Pancreas (tissue), 10 donors: ENCODE measurements at regions not wholly inside any gene's neighbourhood (a gene's known extent, or its start where the extent isn't known, plus 50 kb on each side); places are given as distances from the start of the nearest gene placed in this dataset.

Experiments used
- ATAC-seq, 4 donors: fragments of 200-7000 bp; cut with Tn5 transposase; one replicate each; pipeline versions ENCODE4 v1.8.0 to v1.9.1; 2020; ENCODE audit warnings: mild to moderate bottlenecking in 4 of 4, moderate library complexity in 4 of 4
- DNase-seq, 6 donors: peaks; one replicate each; pipeline ENCODE4 v3.0.0-alpha.2; 2020
- FAIRE-seq: peaks from 2 replicates; lab custom pipeline; 2012; peaks lifted over from hg19 to GRCh38; lab: Jason Lieb, UNC
- H3K27ac ChIP-seq, 4 donors: fragments of 200-600 bp; sonication (generic); 1 replicate in 3 of 4; 2 replicates in 1 of 4; pipeline versions ENCODE4 v1.5.0 to v1.8.0; 2020
- H3K27me3 ChIP-seq, 4 donors: fragments of 200-600 bp; one replicate each; pipeline ENCODE4 v1.8.0; 2021
- H3K36me3 ChIP-seq, 3 donors: fragments of 200-600 bp; sonication (generic) in 1 of 3; one replicate each; pipeline versions ENCODE4 v1.5.0 to v1.8.0; 2020 to 2021
- H3K4me1 ChIP-seq, 3 donors: fragments of 200-600 bp; one replicate each; pipeline ENCODE4 v1.8.0; 2021
- H3K4me3 ChIP-seq, 4 donors: fragments of 200-600 bp; sonication (generic) in 2 of 4; one replicate each; pipeline versions ENCODE4 v1.5.0 to v1.8.0; 2020 to 2021
- H3K9me3 ChIP-seq, 4 donors: fragments of 200-600 bp; one replicate each; pipeline ENCODE4 v1.8.0; 2021
- WGBS, 2 donors: extraction: QIAGEN DNeasy Blood & Tissue Kit; methylation state at CpG; one replicate each; pipeline ENCODE4 v1.1.7; 2013; 5-methylcytosine and 5-hydroxymethylcytosine counted together
- intact Hi-C, 3 donors: fragments of 100-400 bp; cut with DNase I; formaldehyde crosslinking; loops; one replicate each; pipeline versions ENCODE4 v1.11.1 to v1.14.2; 2022
- TF ChIP-seq, protein P1 (sequence below), 4 donors: fragments of 200-600 bp; sonication (generic) in 3 of 4; IDR thresholded peaks; one replicate each; pipeline versions ENCODE4 v1.5.0 to v1.8.0; 2021; ENCODE audit warnings: antibody characterized with exemption in 4 of 4
- donor health status: healthy with polysubstance abuse.
- donor health status: DM: no; HTN: no; CAD: no; lungs with moderate emphysema.
- donor health status: DM: no; HTN: no; CAD: no.
- donor health status: control.
- donor health status: control.
- donor health status: Bipolar disorder and iron deficiency.
- donor health status: DM: yes; HTN: yes; CAD: no.
- donor health status: DM: no; HTN: no; CAD: no.
- donor health status: DM: no; HTN: no; CAD: no.
- donor health status: DM: yes; HTN: yes; CAD: no.

DNA sequence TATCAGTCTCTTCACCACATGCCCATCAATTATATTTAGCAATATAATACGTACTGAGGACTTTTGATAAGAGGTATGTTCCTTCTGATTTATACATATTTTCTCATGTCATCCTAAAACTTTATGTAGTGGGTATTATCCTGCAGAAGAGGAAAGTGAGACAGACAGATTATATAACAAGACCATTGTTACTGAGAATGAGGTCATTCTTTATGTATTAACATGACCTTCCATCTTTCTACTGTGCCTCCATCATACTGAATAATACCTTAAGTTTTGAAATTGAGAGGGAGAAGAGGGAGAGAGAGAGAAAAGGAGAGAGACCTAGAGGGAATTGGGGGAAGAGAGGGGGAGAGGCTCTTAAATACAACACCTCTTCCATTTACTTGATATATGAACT lies 90.9 kb upstream of the CARMIL1 start:
- H3K9me3 ChIP-seq = no peaks in the 10 kb centered on the region
- no peaks in the 10 kb centered on the region for H3K27me3 ChIP-seq
- H3K4me3 ChIP-seq = no peak overlapping the region
- TF ChIP-seq, protein P1, sequence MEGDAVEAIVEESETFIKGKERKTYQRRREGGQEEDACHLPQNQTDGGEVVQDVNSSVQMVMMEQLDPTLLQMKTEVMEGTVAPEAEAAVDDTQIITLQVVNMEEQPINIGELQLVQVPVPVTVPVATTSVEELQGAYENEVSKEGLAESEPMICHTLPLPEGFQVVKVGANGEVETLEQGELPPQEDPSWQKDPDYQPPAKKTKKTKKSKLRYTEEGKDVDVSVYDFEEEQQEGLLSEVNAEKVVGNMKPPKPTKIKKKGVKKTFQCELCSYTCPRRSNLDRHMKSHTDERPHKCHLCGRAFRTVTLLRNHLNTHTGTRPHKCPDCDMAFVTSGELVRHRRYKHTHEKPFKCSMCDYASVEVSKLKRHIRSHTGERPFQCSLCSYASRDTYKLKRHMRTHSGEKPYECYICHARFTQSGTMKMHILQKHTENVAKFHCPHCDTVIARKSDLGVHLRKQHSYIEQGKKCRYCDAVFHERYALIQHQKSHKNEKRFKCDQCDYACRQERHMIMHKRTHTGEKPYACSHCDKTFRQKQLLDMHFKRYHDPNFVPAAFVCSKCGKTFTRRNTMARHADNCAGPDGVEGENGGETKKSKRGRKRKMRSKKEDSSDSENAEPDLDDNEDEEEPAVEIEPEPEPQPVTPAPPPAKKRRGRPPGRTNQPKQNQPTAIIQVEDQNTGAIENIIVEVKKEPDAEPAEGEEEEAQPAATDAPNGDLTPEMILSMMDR (IDR thresholded peaks at IDR 0.05) = no peak
- no peaks in the 10 kb centered on the region for H3K36me3 ChIP-seq
- 82 to 83% methylated on average over 1 of the region's 1 CpG for WGBS, 2 donors
- ATAC-seq (no peak), FAIRE-seq (no peak), DNase-seq (no peak)
- H3K4me1 ChIP-seq = no peaks in the 10 kb centered on the region
- intact Hi-C loops = no loop called here
- H3K27ac ChIP-seq = no peak overlapping the region

DNA sequence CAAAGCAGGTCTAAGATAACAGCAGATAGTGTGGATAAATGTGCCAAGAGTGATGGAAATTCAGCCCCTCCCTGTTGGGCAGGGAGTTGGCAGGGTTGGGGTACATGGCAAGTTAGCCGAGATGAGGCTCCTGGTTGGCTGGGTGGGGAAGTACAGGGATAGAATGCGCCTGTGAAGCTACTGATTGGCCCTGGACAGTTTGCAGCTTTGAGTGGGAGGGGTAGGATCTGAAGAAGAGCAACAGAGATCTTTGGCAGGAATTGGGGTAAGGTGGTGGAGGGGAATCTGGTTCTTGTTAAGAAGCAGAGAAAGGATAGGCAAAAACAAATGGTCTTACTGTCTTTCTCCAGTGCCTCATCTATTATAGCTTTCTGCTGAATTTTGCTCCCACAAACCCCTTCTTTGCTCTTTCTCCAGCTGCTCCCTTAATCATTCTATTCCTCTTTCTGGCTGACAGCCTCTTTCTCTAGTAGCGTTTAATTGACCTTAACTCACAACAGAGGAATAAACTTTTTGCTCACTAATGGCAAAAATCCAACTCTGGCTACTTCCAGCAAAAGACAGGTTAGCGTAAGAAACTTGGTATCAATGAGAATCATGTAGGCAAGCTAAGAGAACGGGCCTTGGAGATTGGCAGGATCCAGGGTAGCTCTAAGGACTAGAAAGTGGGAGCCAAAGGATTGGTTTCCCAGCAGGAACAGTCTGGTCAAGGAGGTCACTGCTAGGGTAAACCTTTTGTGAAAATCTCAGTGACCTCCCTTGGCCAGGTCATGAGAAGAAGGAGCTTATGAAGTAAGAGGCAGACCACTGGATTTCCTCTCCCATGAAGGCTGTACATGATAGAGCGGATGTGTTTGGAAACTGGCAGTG lies 86.3 kb upstream of the CARMIL1 start:
- FAIRE-seq (no peak), ATAC-seq (peak in 3 of 4 donors; percentile 55 to 69 (median 64)), DNase-seq (no peak)
- TF ChIP-seq, protein P1 (IDR thresholded peaks at IDR 0.05) = no peak
- Histone ChIP-seq H3K36me3 (no peaks in the 10 kb centered on the region), H3K27ac (peak overlapping the region in 1 of 4 donors; percentile 24), H3K27me3 (no peaks in the 10 kb centered on the region), H3K4me3 (no peak overlapping the region), H3K9me3 (no peaks in the 10 kb centered on the region), H3K4me1 (no peaks in the 10 kb centered on the region)
- WGBS, 2 donors = 76 to 88% methylated on average over 6 of the region's 6 CpGs
- intact Hi-C loops = no loop called here

DNA sequence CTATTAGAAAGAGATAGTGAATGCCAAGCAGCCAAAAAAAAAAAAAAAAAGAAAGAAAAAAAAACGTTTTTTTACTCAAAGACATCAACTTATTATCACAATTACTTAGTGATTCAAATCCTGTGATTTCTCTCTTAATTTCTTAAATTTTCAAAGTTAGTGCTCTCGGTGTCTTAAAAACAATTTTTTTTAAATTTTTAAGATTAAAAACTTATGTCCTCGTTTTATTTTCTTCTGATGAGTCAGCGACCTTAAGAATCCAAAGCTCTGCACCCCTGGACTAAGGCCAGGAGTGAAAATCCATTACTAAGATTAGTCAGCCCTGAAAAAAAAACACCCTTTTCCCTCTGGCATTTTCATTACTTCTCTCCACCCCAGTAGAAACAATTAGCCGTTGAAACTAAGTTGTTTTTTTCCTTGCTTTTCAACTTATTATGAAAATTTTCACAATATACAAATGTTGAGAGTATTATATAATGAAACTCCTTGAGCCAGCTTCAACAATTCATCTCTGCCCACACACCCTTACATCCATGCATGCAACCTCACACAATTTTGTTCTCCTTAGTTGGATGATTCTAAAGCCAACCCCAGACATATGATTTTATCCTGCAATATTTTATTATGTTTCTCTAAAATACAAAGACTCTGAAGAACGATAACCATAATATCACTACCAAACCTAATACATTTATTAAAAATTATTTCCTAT lies 85.6 kb upstream of the CARMIL1 start:
- no peak overlapping the region for H3K4me3 ChIP-seq
- H3K27me3 ChIP-seq = no peaks in the 10 kb centered on the region
- WGBS, 2 donors = 32 to 37% methylated on average over 6 of the region's 6 CpGs
- intact Hi-C loops = no loop called here
- no peaks in the 10 kb centered on the region for H3K9me3 ChIP-seq
- DNase-seq (no peak), FAIRE-seq (peak; percentile 49), ATAC-seq (peak in 3 of 4 donors; percentile 40 to 71 (median 65))
- no peaks in the 10 kb centered on the region for H3K4me1 ChIP-seq
- H3K27ac ChIP-seq = no peak overlapping the region
- H3K36me3 ChIP-seq = no peaks in the 10 kb centered on the region
- TF ChIP-seq, protein P1 (IDR thresholded peaks at IDR 0.05) = no peak

DNA sequence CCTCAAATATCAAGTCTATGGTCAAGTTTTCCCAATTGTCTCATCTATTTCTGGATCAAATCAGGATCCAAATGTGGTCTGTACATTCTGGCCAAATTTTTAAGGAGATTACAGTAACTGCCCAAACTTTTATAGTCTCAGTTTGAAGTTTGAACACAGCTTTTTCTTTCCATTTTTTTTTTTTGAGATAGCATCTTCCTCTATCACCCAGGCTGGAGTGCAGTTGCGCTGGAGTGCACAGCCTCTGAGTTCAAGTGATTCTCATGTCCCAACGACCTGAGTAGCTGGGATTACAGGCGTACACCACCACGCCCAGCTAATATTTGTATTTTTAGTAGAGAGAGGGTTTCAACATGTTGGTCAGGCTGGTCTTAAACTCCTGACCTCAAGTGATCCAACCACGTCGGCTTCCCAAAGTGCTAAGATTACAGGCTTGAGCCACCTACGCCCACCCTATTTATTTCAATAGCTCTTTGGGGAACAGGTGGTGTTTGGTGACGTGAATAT lies 84.9 kb upstream of the CARMIL1 start:
- H3K27me3 ChIP-seq = no peaks in the 10 kb centered on the region
- FAIRE-seq = no peak
- ATAC-seq = no peak
- no peaks in the 10 kb centered on the region for H3K9me3 ChIP-seq
- H3K4me3 ChIP-seq = no peak overlapping the region
- H3K36me3 ChIP-seq = no peaks in the 10 kb centered on the region
- no peak overlapping the region for H3K27ac ChIP-seq
- WGBS, 2 donors = 76 to 82% methylated on average over 8 of the region's 8 CpGs
- TF ChIP-seq, protein P1 (IDR thresholded peaks at IDR 0.05) = no peak
- no peaks in the 10 kb centered on the region for H3K4me1 ChIP-seq
- intact Hi-C loops = no loop called here
- no peak for DNase-seq
